ENCODE measurements at regions not wholly inside any gene's neighbourhood (a gene's known extent, or its start where the extent isn't known, plus 50 kb on each side); places are given as distances from the start of the nearest gene placed in this dataset.

- no peak for DNase-seq
These were observed 337.3 kb downstream of the SPATA31D1 start for GRCh38 chr9:82325907-82326306.

GRCh38 chr9:82327641-82328040 lies 339.1 kb downstream of the SPATA31D1 start:
- no peak for DNase-seq

GRCh38 chr9:82331079-82331478 lies 342.5 kb downstream of the SPATA31D1 start:
- no peak for DNase-seq

- no peak for DNase-seq
These were observed 343.6 kb downstream of the SPATA31D1 start for GRCh38 chr9:82332018-82332773.

- DNase-seq, result no peak
These were observed 344.2 kb downstream of the SPATA31D1 start for GRCh38 chr9:82332774-82333152.

GRCh38 chr9:82333671-82334070 lies 345.1 kb downstream of the SPATA31D1 start:
- DNase-seq, result no peak

GRCh38 chr9:82334286-82334685 lies 345.7 kb downstream of the SPATA31D1 start:
- DNase-seq, result no peak

GRCh38 chr9:82337351-82337750 lies 348.8 kb downstream of the SPATA31D1 start:
- no peak for DNase-seq

GRCh38 chr9:82342046-82342445 lies 353.5 kb downstream of the SPATA31D1 start:
- no peak for DNase-seq

- no peak for DNase-seq
These were observed 357.5 kb downstream of the SPATA31D1 start for GRCh38 chr9:82346040-82346439.

GRCh38 chr9:82353631-82354278 lies 365.2 kb downstream of the SPATA31D1 start:
- no peak for DNase-seq

- no peak for DNase-seq
These were observed 365.7 kb downstream of the SPATA31D1 start for GRCh38 chr9:82354279-82354659.

GRCh38 chr9:82356131-82356530 lies 367.6 kb downstream of the SPATA31D1 start:
- DNase-seq, result no peak

GRCh38 chr9:82356871-82357270 lies 368.3 kb downstream of the SPATA31D1 start:
- DNase-seq, result no peak

GRCh38 chr9:82363198-82363597 lies 374.6 kb downstream of the SPATA31D1 start:
- DNase-seq, result no peak

- no peak for DNase-seq
These were observed 375.1 kb downstream of the SPATA31D1 start for GRCh38 chr9:82363682-82364081.

GRCh38 chr9:82367016-82367415 lies 378.4 kb downstream of the SPATA31D1 start:
- DNase-seq, result no peak

- no peak for DNase-seq
These were observed 379.4 kb downstream of the SPATA31D1 start for GRCh38 chr9:82367929-82368328.

GRCh38 chr9:82369251-82369945 lies 380.8 kb downstream of the SPATA31D1 start:
- no peak for DNase-seq

GRCh38 chr9:82375041-82375440 lies 386.5 kb downstream of the SPATA31D1 start:
- no peak for DNase-seq

- DNase-seq, result no peak
These were observed 388.2 kb downstream of the SPATA31D1 start for GRCh38 chr9:82376677-82377232.

GRCh38 chr9:82382887-82383616 lies 394.5 kb downstream of the SPATA31D1 start:
- no peak for DNase-seq

All from skin of body (tissue), 1 donor.